C4-2B (cell line): ENCODE measurements at regions not wholly inside any gene's neighbourhood (a gene's known extent, or its start where the extent isn't known, plus 50 kb on each side); places are given as distances from the start of the nearest gene placed in this dataset.

Source experiments
- ZFX ChIP-seq: fragments of 450-650 bp; IDR thresholded peaks from 2 replicates; pipeline ENCODE4 v1.6.1; 2017
- TF ChIP-seq, protein P1 (sequence below): fragments of 450-650 bp; conservative IDR thresholded peaks from 2 replicates; pipeline ENCODE4 v1.5.1; 2017; ENCODE audit warnings: mild to moderate bottlenecking

DNA sequence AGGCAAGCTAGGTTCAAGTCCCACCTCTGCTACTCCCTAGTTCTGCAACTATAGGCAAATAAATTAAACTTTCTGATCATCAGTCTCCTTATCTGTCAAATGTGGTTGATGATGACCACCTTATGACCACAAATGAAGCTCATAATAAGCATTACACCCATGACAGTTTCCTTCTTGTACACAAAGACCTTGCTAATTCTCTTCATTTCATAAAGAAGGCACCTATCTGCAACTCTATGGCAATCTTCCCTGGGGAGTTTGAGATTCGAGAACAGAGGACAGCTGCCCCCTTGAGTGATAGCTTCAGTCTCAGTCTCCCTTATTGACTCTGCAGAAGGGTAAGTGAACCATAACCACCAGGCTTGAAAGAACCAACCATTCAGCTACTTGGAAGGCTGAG is 503.1 kb upstream of the DAB1 start:
- TF ChIP-seq, protein P1, sequence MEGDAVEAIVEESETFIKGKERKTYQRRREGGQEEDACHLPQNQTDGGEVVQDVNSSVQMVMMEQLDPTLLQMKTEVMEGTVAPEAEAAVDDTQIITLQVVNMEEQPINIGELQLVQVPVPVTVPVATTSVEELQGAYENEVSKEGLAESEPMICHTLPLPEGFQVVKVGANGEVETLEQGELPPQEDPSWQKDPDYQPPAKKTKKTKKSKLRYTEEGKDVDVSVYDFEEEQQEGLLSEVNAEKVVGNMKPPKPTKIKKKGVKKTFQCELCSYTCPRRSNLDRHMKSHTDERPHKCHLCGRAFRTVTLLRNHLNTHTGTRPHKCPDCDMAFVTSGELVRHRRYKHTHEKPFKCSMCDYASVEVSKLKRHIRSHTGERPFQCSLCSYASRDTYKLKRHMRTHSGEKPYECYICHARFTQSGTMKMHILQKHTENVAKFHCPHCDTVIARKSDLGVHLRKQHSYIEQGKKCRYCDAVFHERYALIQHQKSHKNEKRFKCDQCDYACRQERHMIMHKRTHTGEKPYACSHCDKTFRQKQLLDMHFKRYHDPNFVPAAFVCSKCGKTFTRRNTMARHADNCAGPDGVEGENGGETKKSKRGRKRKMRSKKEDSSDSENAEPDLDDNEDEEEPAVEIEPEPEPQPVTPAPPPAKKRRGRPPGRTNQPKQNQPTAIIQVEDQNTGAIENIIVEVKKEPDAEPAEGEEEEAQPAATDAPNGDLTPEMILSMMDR: no peak
- no peak for TF ChIP-seq ZFX
